Activated CD4-positive, alpha-beta T cell treated with anti-CD3 and anti-CD28 coated beads, Interleukin-2, amount 50 U/mL, for 16 hours (primary cell): ENCODE measurements at regions not wholly inside any gene's neighbourhood (a gene's known extent, or its start where the extent isn't known, plus 50 kb on each side); places are given as distances from the start of the nearest gene placed in this dataset.

Experiments
- DNase-seq: peaks from one replicate; pipeline ENCODE4 v3.0.0-alpha.2; 2020

GRCh38 chr2:155748131-155748530, 584.4 kb downstream of the NR4A2 start:
- DNase-seq = no peak

GRCh38 chr2:155747531-155747930, 585.0 kb downstream of the NR4A2 start:
- no peak for DNase-seq

- no peak for DNase-seq
These were observed 599.2 kb downstream of the NR4A2 start for GRCh38 chr2:155733091-155733853.

- no peak for DNase-seq
These were observed 601.7 kb downstream of the NR4A2 start for GRCh38 chr2:155730804-155731203.

GRCh38 chr2:155727187-155727895, 605.2 kb downstream of the NR4A2 start:
- DNase-seq = no peak

- DNase-seq = no peak
These were observed 610.2 kb downstream of the NR4A2 start for GRCh38 chr2:155722290-155722689.

GRCh38 chr2:155715705-155716104, 616.8 kb downstream of the NR4A2 start:
- no peak for DNase-seq

GRCh38 chr2:155714983-155715382, 617.5 kb downstream of the NR4A2 start:
- no peak for DNase-seq

GRCh38 chr2:155708071-155708470, 624.5 kb downstream of the NR4A2 start:
- no peak for DNase-seq

GRCh38 chr2:155703917-155704316, 628.6 kb downstream of the NR4A2 start:
- DNase-seq = no peak

GRCh38 chr2:155703048-155703447, 629.5 kb downstream of the NR4A2 start:
- no peak for DNase-seq

- DNase-seq = no peak
These were observed 630.8 kb downstream of the NR4A2 start for GRCh38 chr2:155701721-155702120.

GRCh38 chr2:155696571-155696970, 636.0 kb downstream of the NR4A2 start:
- DNase-seq = no peak

GRCh38 chr2:155695505-155695904, 637.0 kb downstream of the NR4A2 start:
- DNase-seq = no peak

GRCh38 chr2:155692856-155693255, 639.7 kb downstream of the NR4A2 start:
- DNase-seq = no peak

GRCh38 chr2:155692106-155692505, 640.4 kb downstream of the NR4A2 start:
- DNase-seq = no peak

- no peak for DNase-seq
These were observed 641.7 kb downstream of the NR4A2 start for GRCh38 chr2:155690785-155691184.

GRCh38 chr2:155689791-155690190, 642.7 kb downstream of the NR4A2 start:
- DNase-seq = no peak

- DNase-seq = no peak
These were observed 645.3 kb downstream of the NR4A2 start for GRCh38 chr2:155687181-155687580.

- DNase-seq = no peak
These were observed 652.9 kb downstream of the NR4A2 start for GRCh38 chr2:155679647-155680046.

GRCh38 chr2:155675920-155676319, 656.6 kb downstream of the NR4A2 start:
- DNase-seq = no peak

- no peak for DNase-seq
These were observed 666.8 kb downstream of the NR4A2 start for GRCh38 chr2:155665704-155666103.

GRCh38 chr2:155663265-155663664, 669.3 kb downstream of the NR4A2 start:
- DNase-seq = no peak

- no peak for DNase-seq
These were observed 670.3 kb downstream of the NR4A2 start for GRCh38 chr2:155662224-155662623.

GRCh38 chr2:155653176-155653575, 679.3 kb downstream of the NR4A2 start:
- no peak for DNase-seq
